Ovary (tissue), 3 donors: ENCODE measurements at regions not wholly inside any gene's neighbourhood (a gene's known extent, or its start where the extent isn't known, plus 50 kb on each side); places are given as distances from the start of the nearest gene placed in this dataset.

ENCODE experiments used
- EP300 ChIP-seq: sonication (generic); formaldehyde crosslinking; IDR thresholded peaks from one replicate; pipeline ENCODE4 v1.6.1; 2017; ENCODE audit warnings: antibody characterized with exemption
- POLR2A ChIP-seq: fragments of 450-650 bp; IDR thresholded peaks from one replicate; pipeline ENCODE4 v1.6.1; 2017; ENCODE audit warnings: antibody characterized with exemption, mild to moderate bottlenecking, moderate library complexity
- TF ChIP-seq, protein P1 (sequence below), 3 donors: fragments of 450-650 bp in 2 of 3; fragments of 200-600 bp in 1 of 3; IDR thresholded peaks; one replicate each; pipeline versions ENCODE4 v1.5.1 to v1.8.0; 2016 to 2022; ENCODE audit warnings: antibody characterized with exemption in 3 of 3, mild to moderate bottlenecking in 1 of 3
- donor health status: DM: no; HTN: no; CAD: no.

- TF ChIP-seq, protein P1, sequence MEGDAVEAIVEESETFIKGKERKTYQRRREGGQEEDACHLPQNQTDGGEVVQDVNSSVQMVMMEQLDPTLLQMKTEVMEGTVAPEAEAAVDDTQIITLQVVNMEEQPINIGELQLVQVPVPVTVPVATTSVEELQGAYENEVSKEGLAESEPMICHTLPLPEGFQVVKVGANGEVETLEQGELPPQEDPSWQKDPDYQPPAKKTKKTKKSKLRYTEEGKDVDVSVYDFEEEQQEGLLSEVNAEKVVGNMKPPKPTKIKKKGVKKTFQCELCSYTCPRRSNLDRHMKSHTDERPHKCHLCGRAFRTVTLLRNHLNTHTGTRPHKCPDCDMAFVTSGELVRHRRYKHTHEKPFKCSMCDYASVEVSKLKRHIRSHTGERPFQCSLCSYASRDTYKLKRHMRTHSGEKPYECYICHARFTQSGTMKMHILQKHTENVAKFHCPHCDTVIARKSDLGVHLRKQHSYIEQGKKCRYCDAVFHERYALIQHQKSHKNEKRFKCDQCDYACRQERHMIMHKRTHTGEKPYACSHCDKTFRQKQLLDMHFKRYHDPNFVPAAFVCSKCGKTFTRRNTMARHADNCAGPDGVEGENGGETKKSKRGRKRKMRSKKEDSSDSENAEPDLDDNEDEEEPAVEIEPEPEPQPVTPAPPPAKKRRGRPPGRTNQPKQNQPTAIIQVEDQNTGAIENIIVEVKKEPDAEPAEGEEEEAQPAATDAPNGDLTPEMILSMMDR (IDR thresholded peaks at IDR 0.05): no peak
- TF ChIP-seq POLR2A (no peak), EP300 (no peak)
Measured at GRCh38 chr9:87016681-87017080, 69.4 kb upstream of the GAS1 start.
